MM.1S (cell line): ENCODE measurements at regions not wholly inside any gene's neighbourhood (a gene's known extent, or its start where the extent isn't known, plus 50 kb on each side); places are given as distances from the start of the nearest gene placed in this dataset.

Source experiments
- DNase-seq: peaks from one replicate; pipeline ENCODE4 v3.0.0-alpha.2; 2015
- H2AFZ ChIP-seq: fragments of 300-600 bp; sonication (generic); 2 replicates; pipeline ENCODE4 v1.6.0; 2016; ENCODE audit warnings: antibody characterized with exemption, low read length
- H3F3A ChIP-seq: fragments of 300-600 bp; sonication (generic); 2 replicates; pipeline ENCODE4 v1.6.1; 2016; ENCODE audit warnings: mild to moderate bottlenecking, antibody characterized with exemption, low read length, moderate library complexity, mixed read lengths; ENCODE audit not compliant: insufficient read depth
- H3K27ac ChIP-seq: fragments of 300-600 bp; sonication (generic); 2 replicates; pipeline ENCODE4 v1.5.1; 2016; ENCODE audit warnings: mild to moderate bottlenecking, low read length
- H3K27me3 ChIP-seq: fragments of 300-600 bp; sonication (generic); replicated peaks from 2 replicates; pipeline ENCODE4 v1.6.0; 2016; ENCODE audit warnings: low read length; ENCODE audit not compliant: insufficient read depth
- H3K36me3 ChIP-seq: fragments of 300-600 bp; sonication (generic); replicated peaks from 2 replicates; pipeline ENCODE4 v1.6.1; 2016; ENCODE audit warnings: mild to moderate bottlenecking, low read length, mixed read lengths; ENCODE audit not compliant: insufficient read depth
- H3K4me1 ChIP-seq: fragments of 300-600 bp; sonication (generic); 2 replicates; pipeline ENCODE4 v1.6.1; 2016; ENCODE audit warnings: low read length, mixed read lengths
- H3K4me2 ChIP-seq: fragments of 300-600 bp; sonication (generic); 2 replicates; pipeline ENCODE4 v1.6.0; 2016; ENCODE audit warnings: low read depth, low read length
- H3K4me3 ChIP-seq: fragments of 300-600 bp; sonication (generic); 2 replicates; pipeline ENCODE4 v1.5.1; 2016; ENCODE audit warnings: low read length, mixed read lengths
- H3K79me2 ChIP-seq: fragments of 300-600 bp; sonication (generic); 2 replicates; pipeline ENCODE4 v1.6.1; 2016; ENCODE audit warnings: mixed run types, low read length, mixed read lengths
- H3K9ac ChIP-seq: fragments of 300-600 bp; sonication (generic); 2 replicates; pipeline ENCODE4 v1.6.1; 2016; ENCODE audit warnings: low read length, mixed read lengths
- H3K9me2 ChIP-seq: fragments of 300-600 bp; sonication (generic); replicated peaks from 2 replicates; pipeline ENCODE4 v1.6.1; 2016; ENCODE audit warnings: mild to moderate bottlenecking, low read length, mixed read lengths; ENCODE audit not compliant: insufficient read depth
- H3K9me3 ChIP-seq: fragments of 300-600 bp; sonication (generic); replicated peaks from 2 replicates; pipeline ENCODE4 v1.6.1; 2016; ENCODE audit warnings: mild to moderate bottlenecking, low read length, mixed read lengths; ENCODE audit not compliant: insufficient read depth
- H4K20me1 ChIP-seq: fragments of 300-600 bp; sonication (generic); 2 replicates; pipeline ENCODE4 v1.6.1; 2016; ENCODE audit warnings: mild to moderate bottlenecking, low read length, moderate library complexity, mixed read lengths; ENCODE audit not compliant: insufficient read depth
- EZH2 ChIP-seq: fragments of 300-600 bp; sonication (generic); optimal IDR thresholded peaks from 2 replicates; pipeline ENCODE3; 2017; ENCODE audit warnings: low read depth, mild to moderate bottlenecking, antibody characterized with exemption, low read length, mixed read lengths
- EZH2phosphoT487 ChIP-seq: fragments of 300-600 bp; sonication (generic); IDR thresholded peaks from 2 replicates; pipeline ENCODE4 v1.6.1; 2018; ENCODE audit warnings: antibody characterized with exemption, low read length
- TF ChIP-seq, protein P1 (sequence below): fragments of 300-600 bp; sonication (generic); IDR thresholded peaks from 2 replicates; pipeline ENCODE4 v1.5.1; 2016; ENCODE audit warnings: antibody characterized with exemption, low read length, mixed read lengths

DNA sequence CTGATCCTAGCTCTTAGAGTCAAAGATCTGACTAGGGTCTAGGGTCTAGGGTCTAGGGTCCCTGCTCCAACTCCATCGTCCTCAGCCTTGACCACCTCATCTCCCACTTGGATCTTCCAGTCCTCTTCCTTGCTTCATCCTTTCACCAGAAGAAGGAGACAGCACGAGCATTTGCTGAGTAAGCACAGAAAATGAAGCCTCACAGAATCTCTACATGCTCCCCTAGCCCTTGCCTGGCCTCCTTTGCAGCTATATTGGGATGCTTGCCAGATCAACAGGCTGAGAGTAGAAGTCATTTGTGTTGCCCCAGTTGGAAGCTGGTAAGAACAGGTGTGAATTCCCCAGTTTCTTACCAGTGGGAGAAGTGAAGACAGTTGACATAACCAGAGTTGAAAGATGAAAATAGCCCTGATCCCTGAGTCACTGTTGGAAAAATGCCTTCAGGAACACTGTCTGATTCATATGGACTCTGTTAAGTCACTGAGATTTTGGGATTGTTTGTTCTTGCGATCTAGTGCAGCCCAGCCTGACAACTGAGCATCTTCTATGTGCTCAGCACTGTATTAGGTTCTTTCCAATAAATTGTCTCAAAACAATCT, 552.5 kb downstream of the INSC start:
- no peaks in the 10 kb centered on the region for H3F3A ChIP-seq

DNA sequence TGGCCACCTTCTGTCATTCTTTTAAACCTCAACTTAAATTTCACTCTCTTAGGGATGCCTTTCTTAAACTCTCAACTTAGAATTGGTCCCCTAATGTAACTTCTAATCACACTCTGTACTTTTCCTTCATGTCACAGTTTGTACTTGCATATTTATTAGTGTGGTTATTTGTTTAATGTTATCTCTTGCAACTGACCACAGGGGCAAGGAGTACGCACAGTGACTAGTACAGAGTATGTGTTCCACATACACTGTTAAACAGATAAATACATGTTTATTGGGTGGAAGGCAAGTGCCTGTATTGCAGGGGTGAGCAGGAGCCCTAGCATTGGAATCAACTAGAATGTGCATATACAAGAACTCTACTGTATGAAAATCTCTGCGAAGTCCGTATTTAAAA, 554.0 kb downstream of the INSC start:
- H4K20me1 ChIP-seq: no peaks in the 10 kb centered on the region
- no peaks in the 10 kb centered on the region for H3F3A ChIP-seq
- no peaks in the 10 kb centered on the region for H3K4me1 ChIP-seq
- DNase-seq: no peak
- no peaks in the 10 kb centered on the region for H3K36me3 ChIP-seq
- no peak overlapping the region for H3K4me2 ChIP-seq
- no peak overlapping the region for H3K9ac ChIP-seq
- H2AFZ ChIP-seq: no peak overlapping the region
- H3K9me3 ChIP-seq: no peaks in the 10 kb centered on the region
- TF ChIP-seq EZH2phosphoT487: no peak
- TF ChIP-seq EZH2: no peak
- TF ChIP-seq, protein P1, sequence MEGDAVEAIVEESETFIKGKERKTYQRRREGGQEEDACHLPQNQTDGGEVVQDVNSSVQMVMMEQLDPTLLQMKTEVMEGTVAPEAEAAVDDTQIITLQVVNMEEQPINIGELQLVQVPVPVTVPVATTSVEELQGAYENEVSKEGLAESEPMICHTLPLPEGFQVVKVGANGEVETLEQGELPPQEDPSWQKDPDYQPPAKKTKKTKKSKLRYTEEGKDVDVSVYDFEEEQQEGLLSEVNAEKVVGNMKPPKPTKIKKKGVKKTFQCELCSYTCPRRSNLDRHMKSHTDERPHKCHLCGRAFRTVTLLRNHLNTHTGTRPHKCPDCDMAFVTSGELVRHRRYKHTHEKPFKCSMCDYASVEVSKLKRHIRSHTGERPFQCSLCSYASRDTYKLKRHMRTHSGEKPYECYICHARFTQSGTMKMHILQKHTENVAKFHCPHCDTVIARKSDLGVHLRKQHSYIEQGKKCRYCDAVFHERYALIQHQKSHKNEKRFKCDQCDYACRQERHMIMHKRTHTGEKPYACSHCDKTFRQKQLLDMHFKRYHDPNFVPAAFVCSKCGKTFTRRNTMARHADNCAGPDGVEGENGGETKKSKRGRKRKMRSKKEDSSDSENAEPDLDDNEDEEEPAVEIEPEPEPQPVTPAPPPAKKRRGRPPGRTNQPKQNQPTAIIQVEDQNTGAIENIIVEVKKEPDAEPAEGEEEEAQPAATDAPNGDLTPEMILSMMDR: no peak
- H3K9me2 ChIP-seq: no peaks in the 10 kb centered on the region
- H3K27ac ChIP-seq: no peak overlapping the region
- no peak overlapping the region for H3K4me3 ChIP-seq
- H3K27me3 ChIP-seq: no peaks in the 10 kb centered on the region
- H3K79me2 ChIP-seq: no peaks in the 10 kb centered on the region

More for the DNA sequence above, 552.5 kb downstream of the INSC start:
- Histone ChIP-seq H3K27me3 (no peaks in the 10 kb centered on the region), H3K4me1 (no peaks in the 10 kb centered on the region), H3K79me2 (no peaks in the 10 kb centered on the region), H3K27ac (no peak overlapping the region), H2AFZ (no peak overlapping the region), H3K4me2 (no peak overlapping the region), H4K20me1 (no peaks in the 10 kb centered on the region), H3K9me3 (no peaks in the 10 kb centered on the region), H3K9ac (no peak overlapping the region), H3K36me3 (no peaks in the 10 kb centered on the region), H3K9me2 (no peaks in the 10 kb centered on the region), H3K4me3 (no peak overlapping the region)
- no peak for DNase-seq
- TF ChIP-seq, protein P1: no peak
- TF ChIP-seq EZH2 (no peak), EZH2phosphoT487 (no peak)

DNA sequence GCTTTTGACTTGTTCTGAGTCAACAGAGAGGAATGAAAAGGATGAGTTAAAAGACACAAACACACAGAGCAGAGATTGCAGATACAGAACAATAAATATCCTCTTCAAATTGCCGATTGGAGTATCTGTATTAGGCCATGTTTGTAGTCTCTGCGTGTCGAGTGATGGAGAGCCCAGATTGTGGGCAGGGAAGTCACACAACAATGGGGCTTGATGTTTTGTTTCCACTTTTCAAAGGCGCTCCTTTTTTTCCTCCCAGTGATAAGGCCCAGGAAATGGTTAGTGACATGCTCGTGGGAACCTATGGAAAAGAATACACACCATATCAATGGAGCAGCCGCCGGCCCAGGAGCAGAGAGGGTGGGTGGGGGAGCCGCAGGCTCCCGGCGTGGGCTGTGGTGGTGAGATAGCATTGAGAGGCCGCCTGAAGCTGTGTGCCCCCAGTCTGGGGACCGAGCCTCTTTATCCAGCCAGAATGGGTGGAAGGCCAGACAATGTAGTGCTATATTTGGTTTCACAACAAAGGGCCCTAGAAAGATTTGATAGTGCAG, 555.9 kb downstream of the INSC start:
- Histone ChIP-seq H3K36me3 (no peaks in the 10 kb centered on the region), H4K20me1 (no peaks in the 10 kb centered on the region), H3K9me3 (no peaks in the 10 kb centered on the region), H3K4me3 (no peak overlapping the region), H3K27me3 (no peaks in the 10 kb centered on the region), H3K4me1 (no peaks in the 10 kb centered on the region), H3K4me2 (no peak overlapping the region), H3K79me2 (no peaks in the 10 kb centered on the region), H3F3A (no peaks in the 10 kb centered on the region), H3K9ac (no peak overlapping the region), H2AFZ (no peak overlapping the region), H3K9me2 (no peaks in the 10 kb centered on the region), H3K27ac (no peak overlapping the region)
- DNase-seq: no peak
- TF ChIP-seq EZH2 (no peak), EZH2phosphoT487 (no peak)
- TF ChIP-seq, protein P1: no peak
